Right atrium auricular region (tissue), 2 donors: ENCODE measurements at regions not wholly inside any gene's neighbourhood (a gene's known extent, or its start where the extent isn't known, plus 50 kb on each side); places are given as distances from the start of the nearest gene placed in this dataset.
"Not testable (repeated sequence)": the region's sequence is repeated elsewhere in the genome, so short reads cannot be mapped to it uniquely, and the experiment has no call there.

Source experiments
- DNase-seq: peaks from one replicate; pipeline ENCODE4 v3.0.0-alpha.2; 2019; ENCODE audit warnings: low spot score
- H3K27ac ChIP-seq, 2 donors: fragments of 200-600 bp; sonication (generic); 1 replicate in 1 of 2; 2 replicates in 1 of 2; pipeline ENCODE4 v1.5.1; 2016 to 2019
- H3K27me3 ChIP-seq, 2 donors: fragments of 200-600 bp; sonication (generic); one replicate each; pipeline versions ENCODE4 v1.5.1 to v1.6.0; 2017 to 2019
- H3K36me3 ChIP-seq: fragments of 200-600 bp; sonication (generic); one replicate; pipeline ENCODE4 v1.5.1; 2016
- H3K4me1 ChIP-seq, 2 donors: fragments of 200-600 bp; sonication (generic); one replicate each; pipeline versions ENCODE4 v1.5.1 to v1.6.0; 2017 to 2019
- H3K4me3 ChIP-seq, 2 donors: fragments of 200-600 bp; sonication (generic); 1 replicate in 1 of 2; 2 replicates in 1 of 2; pipeline ENCODE4 v1.5.1; 2017 to 2019; ENCODE audit warnings: mild to moderate bottlenecking in 1 of 2, moderate library complexity in 1 of 2
- H3K9me3 ChIP-seq, 2 donors: fragments of 200-600 bp; sonication (generic); one replicate each; pipeline ENCODE4 v1.5.1; 2019
- TF ChIP-seq, protein P1 (sequence below), 2 donors: fragments of 200-600 bp; sonication (generic); IDR thresholded peaks; one replicate each; pipeline ENCODE4 v1.5.1; 2019; ENCODE audit warnings: antibody characterized with exemption in 2 of 2

DNA sequence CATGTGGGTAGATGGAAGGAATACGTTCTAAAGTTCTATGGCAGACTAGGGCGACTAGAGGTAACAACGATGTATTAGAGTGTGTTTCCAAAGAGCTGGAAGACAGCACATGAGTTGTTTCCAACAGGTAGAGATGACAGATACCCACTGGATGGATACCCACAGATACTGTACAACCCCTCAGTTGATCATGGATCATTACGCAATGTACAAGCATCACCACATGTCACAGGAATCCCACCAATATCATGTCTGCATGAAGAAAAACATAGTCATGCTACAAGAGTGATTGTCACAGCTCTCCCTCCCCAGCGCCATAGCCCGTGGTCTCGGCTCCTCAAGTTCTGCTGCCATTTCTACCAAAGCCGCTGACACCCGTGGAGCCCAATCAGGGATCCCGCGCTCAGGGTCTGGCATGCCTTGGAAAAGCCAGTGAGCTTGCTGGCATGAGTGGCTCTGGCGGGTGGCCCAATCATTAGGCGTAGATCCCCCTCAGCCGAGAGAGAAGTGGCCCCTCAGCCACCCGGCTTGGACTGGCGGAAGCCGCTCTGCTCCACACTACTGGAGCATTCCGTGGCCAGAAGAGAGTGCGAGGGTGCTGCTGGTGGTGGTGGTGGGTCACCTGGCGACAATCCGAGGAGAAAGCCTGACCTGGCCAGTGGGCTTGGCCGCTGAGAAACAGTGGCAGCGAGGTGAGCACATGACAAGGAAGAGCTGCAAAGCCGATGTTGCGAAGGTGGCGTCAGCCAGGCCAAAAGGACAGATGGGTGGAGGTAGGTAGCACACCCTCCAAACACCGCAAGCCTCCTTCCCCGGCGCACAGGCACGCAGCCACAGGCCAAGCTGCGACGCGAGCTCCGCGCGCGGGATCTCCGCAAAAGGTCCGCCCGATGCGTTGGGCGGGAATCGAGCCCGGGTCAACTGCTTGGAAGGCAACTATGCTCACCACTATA, 65.7 kb upstream of the FCGR2A start:
- Histone ChIP-seq H3K36me3 (no peaks in the 10 kb centered on the region), H3K9me3 (no peaks in the 10 kb centered on the region), H3K27ac (no peak overlapping the region), H3K4me3 (peak overlapping the region in 1 of 2 donors; percentile 64), H3K4me1 (peaks cover 0 to 7% of the 10 kb centered on the region in 2 donors), H3K27me3 (peaks cover 0 to 7% of the 10 kb centered on the region in 2 donors)
- TF ChIP-seq, protein P1, sequence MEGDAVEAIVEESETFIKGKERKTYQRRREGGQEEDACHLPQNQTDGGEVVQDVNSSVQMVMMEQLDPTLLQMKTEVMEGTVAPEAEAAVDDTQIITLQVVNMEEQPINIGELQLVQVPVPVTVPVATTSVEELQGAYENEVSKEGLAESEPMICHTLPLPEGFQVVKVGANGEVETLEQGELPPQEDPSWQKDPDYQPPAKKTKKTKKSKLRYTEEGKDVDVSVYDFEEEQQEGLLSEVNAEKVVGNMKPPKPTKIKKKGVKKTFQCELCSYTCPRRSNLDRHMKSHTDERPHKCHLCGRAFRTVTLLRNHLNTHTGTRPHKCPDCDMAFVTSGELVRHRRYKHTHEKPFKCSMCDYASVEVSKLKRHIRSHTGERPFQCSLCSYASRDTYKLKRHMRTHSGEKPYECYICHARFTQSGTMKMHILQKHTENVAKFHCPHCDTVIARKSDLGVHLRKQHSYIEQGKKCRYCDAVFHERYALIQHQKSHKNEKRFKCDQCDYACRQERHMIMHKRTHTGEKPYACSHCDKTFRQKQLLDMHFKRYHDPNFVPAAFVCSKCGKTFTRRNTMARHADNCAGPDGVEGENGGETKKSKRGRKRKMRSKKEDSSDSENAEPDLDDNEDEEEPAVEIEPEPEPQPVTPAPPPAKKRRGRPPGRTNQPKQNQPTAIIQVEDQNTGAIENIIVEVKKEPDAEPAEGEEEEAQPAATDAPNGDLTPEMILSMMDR (IDR thresholded peaks at IDR 0.05): no peak
- DNase-seq: no peak

DNA sequence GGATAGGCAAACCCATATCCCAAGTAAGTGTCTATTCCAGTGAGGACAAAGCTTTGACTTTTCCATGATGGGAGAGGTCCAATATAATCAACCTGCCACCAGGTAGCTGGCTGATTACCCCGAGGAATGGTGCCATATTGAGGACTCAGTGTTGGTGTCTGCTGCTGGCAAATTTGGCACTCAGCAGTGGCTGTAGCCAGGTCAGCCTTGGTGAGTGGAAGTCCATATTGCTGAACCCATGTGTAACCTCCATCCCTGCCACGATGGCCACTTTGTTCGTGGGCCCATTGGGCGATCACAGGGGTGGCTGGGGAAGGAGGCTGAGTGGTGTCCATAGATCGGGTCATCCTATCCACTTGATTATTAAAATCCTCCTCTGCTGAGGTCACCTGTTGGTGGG, 65.5 kb upstream of the CFAP126 start:
- not testable (repeated sequence) for H3K27ac ChIP-seq, H3K4me3 ChIP-seq, H3K4me1 ChIP-seq, H3K9me3 ChIP-seq, DNase-seq, H3K27me3 ChIP-seq, H3K36me3 ChIP-seq

DNA sequence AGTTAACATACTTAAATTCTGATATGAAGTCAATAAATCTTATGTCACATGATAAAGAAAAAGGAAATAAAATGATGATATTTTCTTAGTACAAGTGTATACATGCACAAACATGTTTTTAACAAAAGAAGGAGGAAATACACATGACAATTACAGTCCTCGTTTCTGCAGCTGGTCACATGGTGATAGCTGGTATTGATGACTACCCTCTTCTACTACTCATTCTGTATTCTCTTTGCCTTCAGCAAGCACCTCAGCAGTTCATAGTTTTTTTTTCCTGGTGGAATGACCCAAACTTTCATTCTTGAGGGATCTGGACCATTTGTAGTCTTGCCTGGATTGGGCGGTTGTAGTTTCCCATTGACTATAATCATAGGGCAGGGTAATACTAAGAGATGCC, 64.4 kb upstream of the CFAP126 start:
- H3K9me3 ChIP-seq: no peaks in the 10 kb centered on the region
- no peaks in the 10 kb centered on the region for H3K36me3 ChIP-seq
- H3K27ac ChIP-seq: no peak overlapping the region
- no peak for DNase-seq
- no peak overlapping the region for H3K4me3 ChIP-seq
- TF ChIP-seq, protein P1 (IDR thresholded peaks at IDR 0.05): no peak
- H3K4me1 ChIP-seq: no peaks in the 10 kb centered on the region
- no peaks in the 10 kb centered on the region for H3K27me3 ChIP-seq

DNA sequence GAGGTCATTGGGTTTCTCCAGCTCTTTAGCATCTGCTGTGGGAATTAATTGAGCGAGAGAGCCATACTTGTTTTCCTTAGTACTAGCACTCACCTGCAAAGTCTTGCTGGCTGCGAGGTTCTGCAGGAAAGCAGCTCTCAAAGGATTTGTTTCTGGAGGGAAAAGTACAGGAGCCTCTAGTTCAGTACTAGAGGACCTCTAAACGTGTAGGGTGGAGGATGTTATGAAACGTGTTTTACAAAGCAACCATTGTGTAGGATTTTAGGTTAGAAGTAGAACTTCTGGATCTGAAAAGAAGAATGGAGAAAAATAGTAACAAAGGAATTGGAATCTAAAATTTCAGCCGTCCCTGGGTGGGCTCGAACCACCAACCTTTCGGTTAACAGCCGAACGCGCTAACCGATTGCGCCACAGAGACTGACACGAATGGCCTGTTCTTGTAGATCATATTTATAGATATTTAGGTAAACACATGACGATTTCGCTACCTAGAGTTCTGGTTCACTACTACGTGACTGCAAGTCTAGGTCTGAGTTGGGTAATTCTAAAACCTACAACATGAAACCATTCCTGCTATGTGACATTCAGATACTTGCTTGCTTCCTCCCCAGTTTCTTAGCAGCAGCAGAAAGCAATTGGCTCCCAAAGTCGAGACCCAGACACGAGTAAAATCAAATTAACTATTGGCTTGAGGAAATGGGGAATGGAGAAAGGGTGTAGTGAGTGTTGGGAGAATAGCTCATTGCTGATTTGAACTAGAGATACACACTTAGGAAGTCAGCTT, 60.2 kb upstream of the CFAP126 start:
- no peaks in the 10 kb centered on the region for H3K4me1 ChIP-seq
- H3K36me3 ChIP-seq: no peaks in the 10 kb centered on the region
- H3K27me3 ChIP-seq: no peaks in the 10 kb centered on the region
- no peak for DNase-seq
- TF ChIP-seq, protein P1 (IDR thresholded peaks at IDR 0.05): no peak
- H3K9me3 ChIP-seq: no peaks in the 10 kb centered on the region
- H3K27ac ChIP-seq: no peak overlapping the region
- no peak overlapping the region for H3K4me3 ChIP-seq

DNA sequence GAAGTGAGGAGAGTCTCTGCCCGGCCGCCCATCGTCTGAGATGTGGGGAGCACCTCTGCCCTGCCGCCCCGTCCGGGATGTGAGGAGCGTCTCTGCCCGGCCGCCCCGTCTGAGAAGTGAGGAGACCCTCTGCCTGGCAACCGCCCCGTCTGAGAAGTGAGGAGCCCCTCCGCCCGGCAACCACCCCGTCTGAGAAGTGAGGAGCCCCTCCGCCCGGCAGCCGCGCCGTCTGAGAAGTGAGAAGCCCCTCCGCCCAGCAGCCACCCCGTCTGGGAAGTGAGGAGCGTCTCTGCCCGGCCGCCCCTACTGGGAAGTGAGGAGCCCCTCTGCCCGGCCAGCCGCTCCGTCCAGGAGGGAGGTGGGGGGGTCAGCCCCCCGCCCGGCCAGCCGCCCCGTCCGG, 55.2 kb upstream of the CFAP126 start:
- H3K36me3 ChIP-seq, H3K27me3 ChIP-seq, H3K4me1 ChIP-seq, DNase-seq, H3K27ac ChIP-seq, H3K4me3 ChIP-seq, H3K9me3 ChIP-seq: not testable (repeated sequence)

DNA sequence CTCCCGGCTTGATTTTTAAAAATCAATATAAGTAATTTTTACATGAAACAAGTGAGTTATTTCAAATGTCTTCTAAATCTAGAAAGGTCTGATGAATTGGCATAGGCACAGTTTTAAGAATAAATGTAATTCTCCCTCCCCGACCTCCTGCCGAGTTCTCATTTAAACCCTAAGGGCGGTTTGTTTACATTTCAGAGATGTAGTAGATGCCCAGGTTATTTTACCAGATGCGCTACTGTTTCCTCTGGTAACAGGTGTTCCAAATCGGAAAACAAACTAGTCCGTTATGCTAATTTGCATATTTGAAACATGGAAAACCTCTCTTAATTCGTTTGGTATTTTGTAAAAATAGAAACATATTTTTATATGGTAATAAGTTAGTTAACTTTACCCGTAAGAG, 53.8 kb upstream of the CFAP126 start:
- Histone ChIP-seq H3K36me3 (no peaks in the 10 kb centered on the region), H3K4me1 (no peaks in the 10 kb centered on the region), H3K27ac (no peak overlapping the region), H3K4me3 (peak overlapping the region in 1 of 2 donors; percentile 35), H3K27me3 (no peaks in the 10 kb centered on the region), H3K9me3 (no peaks in the 10 kb centered on the region)
- DNase-seq: no peak
- TF ChIP-seq, protein P1 (IDR thresholded peaks at IDR 0.05): no peak
